ENCODE measurements at regions not wholly inside any gene's neighbourhood (a gene's known extent, or its start where the extent isn't known, plus 50 kb on each side); places are given as distances from the start of the nearest gene placed in this dataset.

- H2BK120ac ChIP-seq (ENCODE audit: low read depth, low read length) = no peak overlapping the region
- CTCF ChIA-PET = no interaction called here
Measured at GRCh38 chr13:103391936-103392335, 325.7 kb upstream of the SLC10A2 start.

More at GRCh38 chr13:103391936-103392335, 325.7 kb upstream of the SLC10A2 start:
- WGBS, 2 experiments (ENCODE audit: extremely low coverage in 2 of 2, insufficient read length in 1 of 2) = no CpG with 5 or more reads among the region's 3 CpGs
- Histone ChIP-seq H2AK9ac (replicated peaks; ENCODE audit: low read depth, low read length, poor library complexity) (no peak overlapping the region), H3K27ac (ENCODE audit: insufficient read depth, low read length) (no peak overlapping the region), H4K5ac (ENCODE audit: low read depth, low read length) (no peak overlapping the region), H3K4me1 (ENCODE audit: control insufficient read depth, insufficient read depth, low read length) (no peaks in the 10 kb centered on the region), H3K9me1 (ENCODE audit: insufficient read depth, low read length) (no peaks in the 10 kb centered on the region), H2BK5ac (ENCODE audit: low read depth, low read length, poor library complexity, severe bottlenecking) (no peak overlapping the region), H3K23ac (ENCODE audit: low read depth, low read length) (no peak overlapping the region), H3K18ac (ENCODE audit: low read depth, low read length) (no peak overlapping the region), H3K9ac (ENCODE audit: low read depth, low read length) (no peak overlapping the region), H3K4me3 (ENCODE audit: insufficient read depth, low read depth, low read length) (no peak overlapping the region), H4K8ac (ENCODE audit: low read depth in 2 of 2, low read length in 2 of 2) (no peak overlapping the region), H2AFZ (replicated peaks; ENCODE audit: low read length, poor library complexity) (no peak overlapping the region), H3K36me3 (ENCODE audit: control insufficient read depth, insufficient read depth, low read length) (no peaks in the 10 kb centered on the region), H4K91ac (ENCODE audit: insufficient read depth, low read depth, low read length) (no peak overlapping the region), H3K4me2 (ENCODE audit: low read depth, low read length) (no peak overlapping the region), H2AK5ac (ENCODE audit: low read depth, low read length) (no peak overlapping the region), H3K14ac (replicated peaks; ENCODE audit: low read depth, low read length) (no peak overlapping the region), H3K9me3 (ENCODE audit: control insufficient read depth, insufficient read depth, low read length) (peaks cover 21% of the 10 kb centered on the region), H3K27me3 (ENCODE audit: control insufficient read depth, insufficient read depth, low read length) (no peaks in the 10 kb centered on the region), H2BK15ac (ENCODE audit: low read depth, low read length) (no peak overlapping the region), H3K56ac (ENCODE audit: extremely low read depth, insufficient read depth, low read length) (no peak overlapping the region), H3K79me1 (ENCODE audit: low read depth in 1 of 2, low read length in 2 of 2) (no peaks in the 10 kb centered on the region), H2BK20ac (ENCODE audit: low read depth, low read length) (no peak overlapping the region), H4K20me1 (ENCODE audit: insufficient read depth, low read length) (no peaks in the 10 kb centered on the region), H3K4ac (ENCODE audit: low read depth, low read length) (no peak overlapping the region)
- intact Hi-C loops (cut with micrococcal nuclease) (no loop called here), in situ Hi-C loops (cut with MboI; ENCODE audit: low sequenced_read_pairs) (no loop called here), dilution Hi-C loops (cut with HindIII; ENCODE audit: low sequenced_read_pairs, unreplicated experiment) (no loop called here)
- ATAC-seq (ENCODE audit: low read depth) (no peak), DNase-seq (no peak)
- no peak for TF ChIP-seq RAD21 (IDR thresholded peaks at IDR 0.05; ENCODE audit: low read length)
- TF ChIP-seq MXI1 (IDR thresholded peaks at IDR 0.05; ENCODE audit: borderline replicate concordance, low read depth, low read length) = no peak
- no peak for TF ChIP-seq ELK1 (IDR thresholded peaks at IDR 0.05; ENCODE audit: borderline replicate concordance, low read depth, low read length)
- TF ChIP-seq CEBPB (IDR thresholded peaks at IDR 0.05; ENCODE audit: low read depth, low read length) = no peak
- TF ChIP-seq USF2 (IDR thresholded peaks at IDR 0.05; ENCODE audit: low read depth, low read length) = no peak
- POLR2A ChIA-PET (ENCODE audit: unreplicated experiment) = no interaction called here
- BruUV-seq (replicated peaks) = no TSS peak

Measured in IMR-90 (cell line).